Suppressor macrophage (primary cell): ENCODE measurements at regions not wholly inside any gene's neighbourhood (a gene's known extent, or its start where the extent isn't known, plus 50 kb on each side); places are given as distances from the start of the nearest gene placed in this dataset.

ENCODE experiments used
- DNase-seq, 4 experiments: peaks; one replicate each; pipeline ENCODE4 v3.0.0-alpha.2; 2020 to 2022

- DNase-seq: no peak
These were observed 235.0 kb upstream of the HNMT start for GRCh38 chr2:137729305-137729704.

- DNase-seq: no peak
These were observed 226.7 kb upstream of the HNMT start for GRCh38 chr2:137737559-137737958.

GRCh38 chr2:137741784-137742362, 222.4 kb upstream of the HNMT start:
- DNase-seq: no peak

GRCh38 chr2:137747509-137747908, 216.8 kb upstream of the HNMT start:
- no peak for DNase-seq

GRCh38 chr2:137748533-137748932, 215.7 kb upstream of the HNMT start:
- no peak for DNase-seq

- no peak for DNase-seq
These were observed 199.6 kb upstream of the HNMT start for GRCh38 chr2:137764646-137765045.

GRCh38 chr2:137769406-137769805, 194.9 kb upstream of the HNMT start:
- peak in 1 of 4 experiments; percentile 3 for DNase-seq

GRCh38 chr2:137770166-137770565, 194.1 kb upstream of the HNMT start:
- DNase-seq: no peak

GRCh38 chr2:137771064-137771463, 193.2 kb upstream of the HNMT start:
- no peak for DNase-seq

- no peak for DNase-seq
These were observed 191.8 kb upstream of the HNMT start for GRCh38 chr2:137772451-137772850.

GRCh38 chr2:137775529-137775928, 188.7 kb upstream of the HNMT start:
- DNase-seq: no peak

- DNase-seq: no peak
These were observed 187.6 kb upstream of the HNMT start for GRCh38 chr2:137776697-137777096.

- no peak for DNase-seq
These were observed 166.6 kb upstream of the HNMT start for GRCh38 chr2:137797641-137798040.

- no peak for DNase-seq
These were observed 164.7 kb upstream of the HNMT start for GRCh38 chr2:137799600-137799999.

GRCh38 chr2:137800386-137800785, 163.9 kb upstream of the HNMT start:
- no peak for DNase-seq

- DNase-seq: no peak
These were observed 163.0 kb upstream of the HNMT start for GRCh38 chr2:137801228-137801627.

GRCh38 chr2:137802038-137802437, 162.2 kb upstream of the HNMT start:
- DNase-seq: no peak

GRCh38 chr2:137806068-137806805, 158.0 kb upstream of the HNMT start:
- no peak for DNase-seq

GRCh38 chr2:137809252-137809651, 155.0 kb upstream of the HNMT start:
- no peak for DNase-seq

- no peak for DNase-seq
These were observed 154.4 kb upstream of the HNMT start for GRCh38 chr2:137809837-137810236.

GRCh38 chr2:137812517-137812916, 151.8 kb upstream of the HNMT start:
- no peak for DNase-seq

GRCh38 chr2:137813176-137813575, 151.1 kb upstream of the HNMT start:
- no peak for DNase-seq

- no peak for DNase-seq
These were observed 147.2 kb upstream of the HNMT start for GRCh38 chr2:137817058-137817457.

GRCh38 chr2:137823196-137823595, 141.1 kb upstream of the HNMT start:
- DNase-seq: no peak

GRCh38 chr2:137824501-137824900, 139.8 kb upstream of the HNMT start:
- DNase-seq: no peak
